ENCODE measurements at regions not wholly inside any gene's neighbourhood (a gene's known extent, or its start where the extent isn't known, plus 50 kb on each side); places are given as distances from the start of the nearest gene placed in this dataset.

DNA sequence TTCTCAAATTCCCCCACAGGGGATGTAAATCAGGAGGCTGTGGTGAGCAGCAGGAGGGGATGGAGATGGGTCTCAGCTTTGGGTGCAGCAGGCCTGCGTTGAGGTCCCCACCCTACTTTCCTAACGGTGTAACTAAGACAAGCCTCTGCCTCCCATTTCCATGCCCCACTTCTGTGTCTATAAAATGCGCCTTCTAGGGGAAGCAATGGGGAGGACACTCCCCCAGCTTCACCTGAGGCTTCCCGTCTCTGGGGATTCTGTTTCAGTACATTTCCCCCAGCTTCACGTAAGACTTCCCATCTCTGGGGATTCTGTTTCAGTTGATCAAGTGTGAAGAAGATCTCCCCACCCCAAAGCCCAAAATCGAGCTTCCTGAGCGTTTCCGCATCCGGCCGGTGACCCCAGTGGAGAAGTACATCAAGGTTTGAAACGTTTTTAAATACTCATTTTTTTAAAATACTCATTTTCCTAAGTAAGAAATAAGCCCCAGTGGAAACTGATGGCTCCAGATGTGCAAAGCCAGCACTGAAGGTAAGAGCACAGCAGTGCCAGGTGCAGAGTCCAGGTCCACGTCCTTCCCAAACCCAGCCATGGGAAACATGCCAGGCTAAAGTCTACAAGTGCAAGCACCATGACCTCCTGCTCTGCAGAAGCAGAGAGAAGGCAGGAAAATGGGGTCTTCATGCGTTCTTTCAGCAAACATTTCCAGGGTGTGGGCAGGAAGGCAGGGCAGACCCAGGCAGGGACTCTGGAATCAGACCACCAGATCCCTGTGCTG, 73.1 kb downstream of the ANKRD60 start:
- TF ChIP-seq, protein P1, sequence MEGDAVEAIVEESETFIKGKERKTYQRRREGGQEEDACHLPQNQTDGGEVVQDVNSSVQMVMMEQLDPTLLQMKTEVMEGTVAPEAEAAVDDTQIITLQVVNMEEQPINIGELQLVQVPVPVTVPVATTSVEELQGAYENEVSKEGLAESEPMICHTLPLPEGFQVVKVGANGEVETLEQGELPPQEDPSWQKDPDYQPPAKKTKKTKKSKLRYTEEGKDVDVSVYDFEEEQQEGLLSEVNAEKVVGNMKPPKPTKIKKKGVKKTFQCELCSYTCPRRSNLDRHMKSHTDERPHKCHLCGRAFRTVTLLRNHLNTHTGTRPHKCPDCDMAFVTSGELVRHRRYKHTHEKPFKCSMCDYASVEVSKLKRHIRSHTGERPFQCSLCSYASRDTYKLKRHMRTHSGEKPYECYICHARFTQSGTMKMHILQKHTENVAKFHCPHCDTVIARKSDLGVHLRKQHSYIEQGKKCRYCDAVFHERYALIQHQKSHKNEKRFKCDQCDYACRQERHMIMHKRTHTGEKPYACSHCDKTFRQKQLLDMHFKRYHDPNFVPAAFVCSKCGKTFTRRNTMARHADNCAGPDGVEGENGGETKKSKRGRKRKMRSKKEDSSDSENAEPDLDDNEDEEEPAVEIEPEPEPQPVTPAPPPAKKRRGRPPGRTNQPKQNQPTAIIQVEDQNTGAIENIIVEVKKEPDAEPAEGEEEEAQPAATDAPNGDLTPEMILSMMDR (IDR thresholded peaks at IDR 0.05): no peak
- no peak for TF ChIP-seq POLR2A (IDR thresholded peaks at IDR 0.05)

All from tibial nerve (tissue), 3 donors.